Esophagus muscularis mucosa (tissue), 3 donors: ENCODE measurements at regions not wholly inside any gene's neighbourhood (a gene's known extent, or its start where the extent isn't known, plus 50 kb on each side); places are given as distances from the start of the nearest gene placed in this dataset.

Experiments
- CTCF ChIP-seq, 3 experiments: fragments of 200-600 bp in 2 of 3; fragments of 450-650 bp in 1 of 3; sonication (generic) in 2 of 3; IDR thresholded peaks; one replicate each; pipeline ENCODE4 v1.5.1; 2017 to 2019; ENCODE audit warnings: antibody characterized with exemption in 3 of 3, mild to moderate bottlenecking in 2 of 3, moderate library complexity in 1 of 3
- POLR2A ChIP-seq: fragments of 450-650 bp; IDR thresholded peaks from one replicate; pipeline ENCODE4 v1.6.1; 2017; ENCODE audit warnings: antibody characterized with exemption, moderate library complexity, mild to moderate bottlenecking, low read depth
- POLR2AphosphoS5 ChIP-seq, 2 donors: sonication (generic); formaldehyde crosslinking; IDR thresholded peaks; one replicate each; pipeline ENCODE4 v1.6.1; 2017; ENCODE audit warnings: antibody characterized with exemption in 2 of 2

DNA sequence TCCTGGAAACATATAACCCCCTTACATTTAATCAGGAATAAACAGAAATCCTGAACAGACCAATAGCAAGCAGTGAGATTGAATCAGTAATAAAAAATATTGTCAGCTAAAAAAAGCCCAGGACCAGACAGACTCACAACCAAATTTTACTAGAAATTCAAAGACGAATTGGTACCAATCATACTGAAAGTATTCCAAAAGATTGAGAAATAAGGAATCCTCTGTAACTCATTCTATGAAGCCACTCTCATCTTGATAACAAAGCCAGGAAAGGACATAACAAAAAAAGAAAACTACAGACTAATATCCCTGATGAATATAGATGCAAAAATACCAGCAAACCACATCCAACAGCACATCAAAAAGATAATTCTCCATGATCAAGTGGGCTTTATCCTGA, 714.0 kb downstream of the SEMA5A start:
- TF ChIP-seq CTCF (IDR thresholded peaks at IDR 0.05) (no peak), POLR2AphosphoS5 (IDR thresholded peaks at IDR 0.05) (no peak), POLR2A (no peak)
